ENCODE measurements at regions not wholly inside any gene's neighbourhood (a gene's known extent, or its start where the extent isn't known, plus 50 kb on each side); places are given as distances from the start of the nearest gene placed in this dataset.
"Not testable (repeated sequence)": the region's sequence is repeated elsewhere in the genome, so short reads cannot be mapped to it uniquely, and the experiment has no call there.

- DNase-seq (ENCODE audit: low read depth, low spot score) = no peak
- CTCF ChIA-PET = interaction anchor here (0.9 to 1.5 kb wide), 3 partner anchors 24 to 221 kb away, joined by 3 to 5 read pairs (median 3); no protein-coding TSS in a partner anchor
- POLR2A ChIA-PET = no interaction called here
- no peak for TF ChIP-seq CTCF (IDR thresholded peaks at IDR 0.05; ENCODE audit: insufficient read depth, low read length, missing control alignments)
- no peak overlapping the region for H3K4me3 ChIP-seq (ENCODE audit: low read depth, low read length)
Observed at GRCh38 chr3:139136469-139137202, 91.9 kb upstream of the PRR23C start.

GRCh38 chr3:139140553-139140952 is 95.9 kb upstream of the PRR23C start:
- H3K4me3 ChIP-seq (ENCODE audit: low read depth, low read length) = no peak overlapping the region
- no peak for DNase-seq (ENCODE audit: low read depth, low spot score)
- CTCF ChIA-PET = no interaction called here
- no peak for TF ChIP-seq CTCF (IDR thresholded peaks at IDR 0.05; ENCODE audit: insufficient read depth, low read length, missing control alignments)
- POLR2A ChIA-PET = no interaction called here

GRCh38 chr3:139145980-139146379 is 101.3 kb upstream of the PRR23C start:
- DNase-seq (ENCODE audit: low read depth, low spot score); H3K4me3 ChIP-seq (ENCODE audit: low read depth, low read length); CTCF ChIA-PET; POLR2A ChIA-PET: not testable (repeated sequence)

GRCh38 chr3:139151530-139151929 is 106.8 kb upstream of the PRR23C start:
- DNase-seq (ENCODE audit: low read depth, low spot score) = no peak
- no peak overlapping the region for H3K4me3 ChIP-seq (ENCODE audit: low read depth, low read length)
- ChIA-PET POLR2A (no interaction called here), CTCF (no interaction called here)
- TF ChIP-seq CTCF (IDR thresholded peaks at IDR 0.05; ENCODE audit: insufficient read depth, low read length, missing control alignments) = no peak

- CTCF ChIA-PET = interaction anchor here (1.0 kb wide), 2 partner anchors 31 to 175 kb away, joined by 3 to 4 read pairs; no protein-coding TSS in a partner anchor
- POLR2A ChIA-PET; DNase-seq (ENCODE audit: low read depth, low spot score); H3K4me3 ChIP-seq (ENCODE audit: low read depth, low read length): not testable (repeated sequence)
Observed at GRCh38 chr3:139153434-139153833, 108.7 kb upstream of the PRR23C start.

GRCh38 chr3:139157161-139157932 is 112.7 kb upstream of the PRR23C start:
- ChIA-PET POLR2A (no interaction called here), CTCF (no interaction called here)
- no peak for DNase-seq (ENCODE audit: low read depth, low spot score)
- no peak overlapping the region for H3K4me3 ChIP-seq (ENCODE audit: low read depth, low read length)
- no peak for TF ChIP-seq CTCF (IDR thresholded peaks at IDR 0.05; ENCODE audit: insufficient read depth, low read length, missing control alignments)

- TF ChIP-seq CTCF (IDR thresholded peaks at IDR 0.05; ENCODE audit: insufficient read depth, low read length, missing control alignments) = no peak
- no peak overlapping the region for H3K4me3 ChIP-seq (ENCODE audit: low read depth, low read length)
- ChIA-PET POLR2A (no interaction called here), CTCF (no interaction called here)
- no peak for DNase-seq (ENCODE audit: low read depth, low spot score)
Observed at GRCh38 chr3:139159356-139159755, 114.7 kb upstream of the PRR23C start.
